ENCODE measurements at regions not wholly inside any gene's neighbourhood (a gene's known extent, or its start where the extent isn't known, plus 50 kb on each side); places are given as distances from the start of the nearest gene placed in this dataset.

DNA sequence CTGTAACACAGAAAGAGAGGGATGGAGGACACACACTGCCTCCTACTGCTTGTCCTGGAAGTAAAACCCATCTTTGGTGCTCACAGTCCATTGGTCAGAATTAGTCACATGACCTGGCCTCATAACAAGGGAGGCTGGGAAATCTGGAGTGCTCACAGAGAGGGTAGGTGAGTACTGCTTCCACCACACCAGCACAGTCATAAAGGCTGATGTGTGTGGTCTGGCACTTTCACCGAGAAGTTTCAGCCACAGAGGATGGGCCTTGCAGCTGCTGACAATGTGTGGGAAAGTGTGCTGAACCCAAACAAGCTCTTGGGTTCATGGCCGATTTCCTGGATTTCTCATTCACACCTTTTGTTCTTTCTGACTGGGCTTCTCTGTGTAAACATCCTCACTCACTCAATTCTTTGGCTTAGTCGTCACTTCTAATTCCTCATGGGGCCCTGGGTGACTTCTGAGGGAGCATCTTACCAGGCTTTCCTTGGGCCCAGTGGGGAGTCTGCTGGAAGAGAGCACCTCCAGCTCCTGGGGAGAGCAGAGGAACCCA is 100.7 kb downstream of the ASB7 start:
- TF ChIP-seq, protein P1, sequence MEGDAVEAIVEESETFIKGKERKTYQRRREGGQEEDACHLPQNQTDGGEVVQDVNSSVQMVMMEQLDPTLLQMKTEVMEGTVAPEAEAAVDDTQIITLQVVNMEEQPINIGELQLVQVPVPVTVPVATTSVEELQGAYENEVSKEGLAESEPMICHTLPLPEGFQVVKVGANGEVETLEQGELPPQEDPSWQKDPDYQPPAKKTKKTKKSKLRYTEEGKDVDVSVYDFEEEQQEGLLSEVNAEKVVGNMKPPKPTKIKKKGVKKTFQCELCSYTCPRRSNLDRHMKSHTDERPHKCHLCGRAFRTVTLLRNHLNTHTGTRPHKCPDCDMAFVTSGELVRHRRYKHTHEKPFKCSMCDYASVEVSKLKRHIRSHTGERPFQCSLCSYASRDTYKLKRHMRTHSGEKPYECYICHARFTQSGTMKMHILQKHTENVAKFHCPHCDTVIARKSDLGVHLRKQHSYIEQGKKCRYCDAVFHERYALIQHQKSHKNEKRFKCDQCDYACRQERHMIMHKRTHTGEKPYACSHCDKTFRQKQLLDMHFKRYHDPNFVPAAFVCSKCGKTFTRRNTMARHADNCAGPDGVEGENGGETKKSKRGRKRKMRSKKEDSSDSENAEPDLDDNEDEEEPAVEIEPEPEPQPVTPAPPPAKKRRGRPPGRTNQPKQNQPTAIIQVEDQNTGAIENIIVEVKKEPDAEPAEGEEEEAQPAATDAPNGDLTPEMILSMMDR (IDR thresholded peaks at IDR 0.05; ENCODE audit: low read depth, low read length): no peak
- TF ChIP-seq POLR2A (IDR thresholded peaks at IDR 0.05; ENCODE audit: extremely low read depth, insufficient read length): no peak
- no peak for DNase-seq (ENCODE audit: low read depth)
- H3K4me3 ChIP-seq (ENCODE audit: low read depth, low read length): no peak overlapping the region

DNA sequence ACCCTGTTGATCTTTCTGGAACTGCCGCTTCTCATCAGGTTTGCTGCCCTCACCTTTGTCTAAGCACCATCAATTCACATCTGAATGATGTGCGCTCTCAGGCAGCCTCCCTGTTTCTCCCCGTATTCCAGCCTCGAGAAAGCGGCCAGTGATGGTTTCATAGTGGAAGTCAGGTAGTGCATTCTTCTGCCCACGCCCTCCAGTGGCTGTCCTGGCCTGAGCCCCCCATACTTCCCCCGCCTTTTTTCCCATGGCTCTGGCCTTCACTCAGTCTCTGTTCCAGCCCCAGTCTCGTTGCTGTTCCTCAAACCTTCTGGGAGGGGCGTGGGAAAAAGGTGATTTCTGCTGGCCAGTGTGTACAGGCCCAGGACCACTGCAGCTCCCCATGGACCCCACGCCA is 101.3 kb downstream of the ASB7 start:
- DNase-seq (ENCODE audit: low read depth): no peak
- TF ChIP-seq, protein P1 (IDR thresholded peaks at IDR 0.05; ENCODE audit: low read depth, low read length): no peak
- TF ChIP-seq POLR2A (IDR thresholded peaks at IDR 0.05; ENCODE audit: extremely low read depth, insufficient read length) (no peak), MYC (IDR thresholded peaks at IDR 0.05; ENCODE audit: low read depth, low read length) (no peak)
- TF ChIP-seq, protein P2, sequence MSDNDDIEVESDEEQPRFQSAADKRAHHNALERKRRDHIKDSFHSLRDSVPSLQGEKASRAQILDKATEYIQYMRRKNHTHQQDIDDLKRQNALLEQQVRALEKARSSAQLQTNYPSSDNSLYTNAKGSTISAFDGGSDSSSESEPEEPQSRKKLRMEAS (IDR thresholded peaks at IDR 0.05; ENCODE audit: low read depth, low read length): no peak

DNA sequence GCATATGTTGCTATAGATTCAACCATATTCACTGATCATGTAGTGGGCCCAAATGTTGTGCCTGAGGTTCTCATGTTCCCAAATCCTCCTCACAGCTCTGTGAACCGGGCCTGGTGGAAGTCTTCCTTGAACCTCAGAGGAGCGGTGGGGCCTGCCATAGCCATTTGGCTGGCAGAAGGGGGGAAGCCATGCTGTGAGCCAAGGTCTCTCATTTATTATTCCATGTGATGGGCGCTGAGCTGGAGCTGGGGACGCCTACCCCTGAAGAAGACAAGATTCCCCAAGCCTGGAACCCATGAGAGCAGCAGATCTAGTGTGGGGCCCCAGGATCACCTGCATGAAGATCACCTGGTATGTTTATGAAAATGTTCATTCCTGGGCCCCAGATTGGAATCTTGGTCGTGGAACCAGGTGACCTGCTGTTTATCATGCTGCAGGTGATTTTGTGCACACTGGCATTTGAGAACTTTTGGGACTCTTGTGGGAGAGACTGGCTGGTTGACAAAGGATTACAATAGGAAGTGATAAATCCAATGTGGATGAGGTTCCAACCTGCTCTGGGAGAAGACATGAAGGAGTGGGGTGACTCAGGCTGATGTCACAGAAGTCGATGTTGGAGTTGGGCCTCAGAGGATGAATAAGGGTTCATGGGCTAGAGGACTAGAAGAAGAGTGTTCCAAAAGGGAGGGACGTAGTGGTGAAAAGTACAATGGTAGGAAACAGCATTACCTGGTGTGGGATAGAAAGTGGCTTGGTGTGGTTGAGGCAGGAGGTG is 102.1 kb downstream of the ASB7 start:
- no peak for DNase-seq (ENCODE audit: low read depth)
- TF ChIP-seq, protein P2 (IDR thresholded peaks at IDR 0.05; ENCODE audit: low read depth, low read length): no peak
- TF ChIP-seq MYC (IDR thresholded peaks at IDR 0.05; ENCODE audit: low read depth, low read length): no peak
- TF ChIP-seq, protein P1 (IDR thresholded peaks at IDR 0.05; ENCODE audit: low read depth, low read length): no peak
- no peak overlapping the region for H3K4me3 ChIP-seq (ENCODE audit: low read depth, low read length)

More for the DNA sequence above, 101.3 kb downstream of the ASB7 start:
- no peak overlapping the region for H3K4me3 ChIP-seq (ENCODE audit: low read depth, low read length)

DNA sequence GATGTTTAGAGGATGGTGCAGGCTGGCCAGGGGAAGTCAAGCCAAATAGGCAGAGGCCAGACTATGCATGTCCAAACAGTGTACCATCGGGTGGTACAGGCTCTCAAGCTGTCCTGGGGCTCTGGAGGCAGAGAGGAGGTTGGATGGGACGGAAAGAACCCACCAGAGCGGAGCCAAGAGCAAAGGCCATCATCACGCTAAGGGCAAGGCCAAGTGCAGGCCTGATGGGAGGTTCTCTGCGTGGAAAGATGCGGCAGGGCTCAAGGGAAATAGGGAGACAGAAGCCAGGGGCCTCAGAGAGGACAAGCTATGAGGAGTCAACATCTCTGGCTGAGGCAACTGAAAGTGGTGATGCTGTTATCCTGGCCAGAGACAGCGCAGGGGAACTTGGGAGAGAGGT is 102.7 kb downstream of the ASB7 start:
- DNase-seq (ENCODE audit: low read depth): no peak
- H3K4me3 ChIP-seq (ENCODE audit: low read depth, low read length): no peak overlapping the region
- no peak for TF ChIP-seq MYC (IDR thresholded peaks at IDR 0.05; ENCODE audit: low read depth, low read length)
- TF ChIP-seq, protein P2 (IDR thresholded peaks at IDR 0.05; ENCODE audit: low read depth, low read length): no peak
- TF ChIP-seq POLR2A (IDR thresholded peaks at IDR 0.05; ENCODE audit: extremely low read depth, insufficient read length): no peak
- TF ChIP-seq, protein P1 (IDR thresholded peaks at IDR 0.05; ENCODE audit: low read depth, low read length): no peak

DNA sequence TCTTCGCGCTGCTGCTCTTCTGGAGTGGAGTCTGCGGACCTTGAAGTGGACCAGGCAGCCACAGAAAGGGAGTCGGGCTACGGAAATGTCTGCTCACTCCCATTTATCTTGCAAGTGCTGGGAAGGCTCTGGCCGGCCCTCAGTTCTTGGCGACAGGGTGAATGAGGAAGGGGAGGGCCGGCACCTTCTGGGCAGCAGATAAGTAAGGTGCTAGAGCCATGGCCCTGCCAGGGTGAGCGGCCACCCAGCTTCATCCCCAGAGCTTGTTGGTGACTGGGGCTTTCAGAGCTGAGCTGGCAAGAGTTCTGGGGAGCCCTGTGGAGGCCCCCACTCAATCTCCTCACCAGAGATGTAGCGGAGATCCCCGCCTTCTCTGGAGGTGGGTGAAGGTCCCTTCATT is 103.5 kb downstream of the ASB7 start:
- DNase-seq (ENCODE audit: low read depth): no peak
- no peak overlapping the region for H3K4me3 ChIP-seq (ENCODE audit: low read depth, low read length)
- TF ChIP-seq, protein P2 (IDR thresholded peaks at IDR 0.05; ENCODE audit: low read depth, low read length): no peak
- TF ChIP-seq, protein P1 (IDR thresholded peaks at IDR 0.05; ENCODE audit: low read depth, low read length): no peak
- TF ChIP-seq MYC (IDR thresholded peaks at IDR 0.05; ENCODE audit: low read depth, low read length): no peak
- no peak for TF ChIP-seq POLR2A (IDR thresholded peaks at IDR 0.05; ENCODE audit: extremely low read depth, insufficient read length)
